HepG2 (cell line): ENCODE measurements at regions not wholly inside any gene's neighbourhood (a gene's known extent, or its start where the extent isn't known, plus 50 kb on each side); places are given as distances from the start of the nearest gene placed in this dataset.
A peak's percentile ranks its signal among the peaks of the same experiment; 100 is the strongest.

Source experiments
- ETV5 ChIP-seq: IDR thresholded peaks from 2 replicates; pipeline ENCODE4 v1.6.1; 2018; ENCODE audit warnings: missing biosample characterization, missing genetic modification reagents, inconsistent platforms, borderline replicate concordance
- HES4 ChIP-seq: sonication (generic); formaldehyde crosslinking; IDR thresholded peaks from 2 replicates; pipeline ENCODE4 v1.9.0; 2021; ENCODE audit warnings: mild to moderate bottlenecking, missing genetic modification reagents, borderline replicate concordance
- KDM5A ChIP-seq: fragments of 200-600 bp; sonication (generic); IDR thresholded peaks from 2 replicates; pipeline ENCODE4 v1.7.0; 2018; ENCODE audit warnings: antibody characterized with exemption, mild to moderate bottlenecking, low read length, borderline replicate concordance
- TCF7 ChIP-seq: sonication (generic); IDR thresholded peaks from 2 replicates; pipeline ENCODE4 v1.6.1; 2016; ENCODE audit warnings: antibody characterized with exemption, low read depth
- ZBTB3 ChIP-seq: sonication (generic); formaldehyde crosslinking; IDR thresholded peaks from 2 replicates; pipeline ENCODE4 v1.4.0; 2020; ENCODE audit warnings: low read depth, mild to moderate bottlenecking, moderate library complexity, missing genetic modification reagents, borderline replicate concordance
- ZMAT3 ChIP-seq: sonication (generic); formaldehyde crosslinking; conservative IDR thresholded peaks from 2 replicates; pipeline ENCODE4 v1.7.0; 2021; ENCODE audit warnings: missing genetic modification reagents
- ZNF280D ChIP-seq: sonication (generic); formaldehyde crosslinking; IDR thresholded peaks from 2 replicates; pipeline ENCODE4 v1.5.1; 2020; ENCODE audit warnings: mild to moderate bottlenecking, missing genetic modification reagents
- ZNF350 ChIP-seq: sonication (generic); formaldehyde crosslinking; IDR thresholded peaks from 2 replicates; pipeline ENCODE4 v1.4.0; 2020; ENCODE audit warnings: mild to moderate bottlenecking, low read depth, missing genetic modification reagents, borderline replicate concordance
- ZNF547 ChIP-seq: sonication (generic); formaldehyde crosslinking; IDR thresholded peaks from 2 replicates; pipeline ENCODE4 v1.5.1; 2020; ENCODE audit warnings: mild to moderate bottlenecking, missing genetic modification reagents
- ZNF772 ChIP-seq: sonication (generic); formaldehyde crosslinking; IDR thresholded peaks from 2 replicates; pipeline ENCODE4 v1.5.0; 2020; ENCODE audit warnings: mild to moderate bottlenecking, missing genetic modification reagents
- ZSCAN9 ChIP-seq: IDR thresholded peaks from 2 replicates; pipeline ENCODE4 v1.6.1; 2016; ENCODE audit warnings: borderline replicate concordance
- TF ChIP-seq, protein P1 (sequence below): sonication (generic); formaldehyde crosslinking; IDR thresholded peaks from 2 replicates; pipeline ENCODE4 v1.5.0; 2020; ENCODE audit warnings: missing genetic modification reagents, mild to moderate bottlenecking, borderline replicate concordance
- TF ChIP-seq, protein P2 (sequence below): sonication (generic); formaldehyde crosslinking; IDR thresholded peaks from one replicate; pipeline ENCODE4 v1.5.1; 2020; ENCODE audit warnings: mild to moderate bottlenecking, missing genetic modification reagents; ENCODE audit errors: not compliant biosample characterization
- TF ChIP-seq, protein P3 (sequence below): sonication (generic); formaldehyde crosslinking; IDR thresholded peaks from 2 replicates; pipeline ENCODE4 v1.4.0; 2020; ENCODE audit warnings: missing genetic modification reagents, mild to moderate bottlenecking, borderline replicate concordance

- TF ChIP-seq KDM5A: no peak
- TF ChIP-seq, protein P1, sequence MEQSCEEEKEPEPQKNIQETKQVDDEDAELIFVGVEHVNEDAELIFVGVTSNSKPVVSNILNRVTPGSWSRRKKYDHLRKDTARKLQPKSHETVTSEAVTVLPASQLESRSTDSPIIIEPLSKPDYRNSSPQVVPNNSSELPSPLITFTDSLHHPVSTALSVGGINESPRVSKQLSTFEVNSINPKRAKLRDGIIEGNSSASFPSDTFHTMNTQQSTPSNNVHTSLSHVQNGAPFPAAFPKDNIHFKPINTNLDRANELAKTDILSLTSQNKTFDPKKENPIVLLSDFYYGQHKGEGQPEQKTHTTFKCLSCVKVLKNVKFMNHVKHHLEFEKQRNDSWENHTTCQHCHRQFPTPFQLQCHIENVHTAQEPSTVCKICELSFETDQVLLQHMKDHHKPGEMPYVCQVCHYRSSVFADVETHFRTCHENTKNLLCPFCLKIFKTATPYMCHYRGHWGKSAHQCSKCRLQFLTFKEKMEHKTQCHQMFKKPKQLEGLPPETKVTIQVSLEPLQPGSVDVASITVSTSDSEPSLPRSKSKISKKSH (CRISPR knock-in tag): no peak
- TF ChIP-seq ZNF547 (CRISPR knock-in tag): no peak
- TF ChIP-seq, protein P2, sequence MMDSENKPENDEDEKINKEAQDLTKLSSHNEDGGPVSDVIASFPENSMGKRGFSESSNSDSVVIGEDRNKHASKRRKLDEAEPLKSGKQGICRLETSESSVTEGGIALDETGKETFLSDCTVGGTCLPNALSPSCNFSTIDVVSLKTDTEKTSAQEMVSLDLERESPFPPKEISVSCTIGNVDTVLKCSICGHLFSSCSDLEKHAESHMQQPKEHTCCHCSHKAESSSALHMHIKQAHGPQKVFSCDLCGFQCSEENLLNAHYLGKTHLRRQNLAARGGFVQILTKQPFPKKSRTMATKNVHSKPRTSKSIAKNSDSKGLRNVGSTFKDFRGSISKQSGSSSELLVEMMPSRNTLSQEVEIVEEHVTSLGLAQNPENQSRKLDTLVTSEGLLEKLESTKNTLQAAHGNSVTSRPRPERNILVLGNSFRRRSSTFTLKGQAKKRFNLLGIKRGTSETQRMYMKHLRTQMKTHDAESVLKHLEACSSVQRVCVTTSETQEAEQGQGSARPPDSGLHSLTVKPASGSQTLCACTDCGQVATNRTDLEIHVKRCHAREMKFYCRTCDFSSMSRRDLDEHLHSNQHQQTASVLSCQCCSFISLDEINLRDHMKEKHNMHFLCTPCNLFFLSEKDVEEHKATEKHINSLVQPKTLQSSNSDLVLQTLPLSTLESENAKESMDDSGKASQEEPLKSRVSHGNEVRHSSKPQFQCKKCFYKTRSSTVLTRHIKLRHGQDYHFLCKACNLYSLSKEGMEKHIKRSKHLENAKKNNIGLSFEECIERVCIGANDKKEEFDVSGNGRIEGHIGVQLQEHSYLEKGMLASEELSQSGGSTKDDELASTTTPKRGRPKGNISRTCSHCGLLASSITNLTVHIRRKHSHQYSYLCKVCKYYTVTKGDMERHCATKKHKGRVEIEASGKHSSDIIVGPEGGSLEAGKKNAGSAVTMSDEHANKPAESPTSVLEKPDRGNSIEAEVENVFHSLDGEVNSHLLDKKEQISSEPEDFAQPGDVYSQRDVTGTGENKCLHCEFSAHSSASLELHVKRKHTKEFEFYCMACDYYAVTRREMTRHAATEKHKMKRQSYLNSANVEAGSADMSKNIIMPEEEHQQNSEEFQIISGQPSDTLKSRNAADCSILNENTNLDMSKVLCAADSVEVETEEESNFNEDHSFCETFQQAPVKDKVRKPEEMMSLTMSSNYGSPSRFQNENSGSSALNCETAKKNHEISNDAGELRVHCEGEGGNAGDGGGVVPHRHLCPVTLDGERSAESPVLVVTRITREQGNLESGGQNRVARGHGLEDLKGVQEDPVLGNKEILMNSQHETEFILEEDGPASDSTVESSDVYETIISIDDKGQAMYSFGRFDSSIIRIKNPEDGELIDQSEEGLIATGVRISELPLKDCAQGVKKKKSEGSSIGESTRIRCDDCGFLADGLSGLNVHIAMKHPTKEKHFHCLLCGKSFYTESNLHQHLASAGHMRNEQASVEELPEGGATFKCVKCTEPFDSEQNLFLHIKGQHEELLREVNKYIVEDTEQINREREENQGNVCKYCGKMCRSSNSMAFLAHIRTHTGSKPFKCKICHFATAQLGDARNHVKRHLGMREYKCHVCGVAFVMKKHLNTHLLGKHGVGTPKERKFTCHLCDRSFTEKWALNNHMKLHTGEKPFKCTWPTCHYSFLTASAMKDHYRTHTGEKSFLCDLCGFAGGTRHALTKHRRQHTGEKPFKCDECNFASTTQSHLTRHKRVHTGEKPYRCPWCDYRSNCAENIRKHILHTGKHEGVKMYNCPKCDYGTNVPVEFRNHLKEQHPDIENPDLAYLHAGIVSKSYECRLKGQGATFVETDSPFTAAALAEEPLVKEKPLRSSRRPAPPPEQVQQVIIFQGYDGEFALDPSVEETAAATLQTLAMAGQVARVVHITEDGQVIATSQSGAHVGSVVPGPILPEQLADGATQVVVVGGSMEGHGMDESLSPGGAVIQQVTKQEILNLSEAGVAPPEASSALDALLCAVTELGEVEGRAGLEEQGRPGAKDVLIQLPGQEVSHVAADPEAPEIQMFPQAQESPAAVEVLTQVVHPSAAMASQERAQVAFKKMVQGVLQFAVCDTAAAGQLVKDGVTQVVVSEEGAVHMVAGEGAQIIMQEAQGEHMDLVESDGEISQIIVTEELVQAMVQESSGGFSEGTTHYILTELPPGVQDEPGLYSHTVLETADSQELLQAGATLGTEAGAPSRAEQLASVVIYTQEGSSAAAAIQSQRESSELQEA: no peak
- TF ChIP-seq, protein P3, sequence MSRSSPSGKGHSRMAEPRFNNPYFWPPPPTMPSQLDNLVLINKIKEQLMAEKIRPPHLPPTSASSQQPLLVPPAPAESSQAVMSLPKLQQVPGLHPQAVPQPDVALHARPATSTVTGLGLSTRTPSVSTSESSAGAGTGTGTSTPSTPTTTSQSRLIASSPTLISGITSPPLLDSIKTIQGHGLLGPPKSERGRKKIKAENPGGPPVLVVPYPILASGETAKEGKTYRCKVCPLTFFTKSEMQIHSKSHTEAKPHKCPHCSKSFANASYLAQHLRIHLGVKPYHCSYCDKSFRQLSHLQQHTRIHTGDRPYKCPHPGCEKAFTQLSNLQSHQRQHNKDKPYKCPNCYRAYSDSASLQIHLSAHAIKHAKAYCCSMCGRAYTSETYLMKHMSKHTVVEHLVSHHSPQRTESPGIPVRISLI: no peak
- no peak for TF ChIP-seq HES4
- no peak for TF ChIP-seq ZNF280D
- no peak for TF ChIP-seq ZSCAN9 (CRISPR knock-in tag)
- TF ChIP-seq TCF7: peak; percentile 65
- TF ChIP-seq ZMAT3 (CRISPR knock-in tag): peak; percentile 1; the same call in 1 of the 2 replicates
- TF ChIP-seq ZNF772 (CRISPR knock-in tag): peak; percentile 62; the same call in 1 of the 2 replicates
- 0 out of 2 replicates have a peak, but pooled peaks have one; percentile 32 for TF ChIP-seq ZBTB3
- peak; percentile 95 for TF ChIP-seq ETV5 (CRISPR knock-in tag)
- TF ChIP-seq ZNF350: no peak
Measured at GRCh38 chr10:46096909-46097575, 51.0 kb upstream of the MSMB start (continued).
